NT2/D1 (cell line): ENCODE measurements at regions not wholly inside any gene's neighbourhood (a gene's known extent, or its start where the extent isn't known, plus 50 kb on each side); places are given as distances from the start of the nearest gene placed in this dataset.

Experiments used
- DNase-seq: peaks from one replicate; pipeline ENCODE4 v3.0.0-alpha.2; 2011; ENCODE audit warnings: low read depth, low spot score
- H3K27me3 ChIP-seq: 2 replicates; pipeline ENCODE4 v1.6.0; 2011; ENCODE audit warnings: mild to moderate bottlenecking; ENCODE audit not compliant: insufficient read length, insufficient read depth
- H3K36me3 ChIP-seq: 2 replicates; pipeline ENCODE4 v1.6.1; 2011; ENCODE audit warnings: mild to moderate bottlenecking, low read length, mixed read lengths; ENCODE audit not compliant: insufficient read depth, insufficient read length
- H3K4me1 ChIP-seq: 2 replicates; pipeline ENCODE4 v1.5.1; 2011; ENCODE audit not compliant: insufficient read depth, insufficient read length
- H3K4me3 ChIP-seq: 2 replicates; pipeline ENCODE4 v1.5.1; 2011; ENCODE audit warnings: low read depth; ENCODE audit not compliant: insufficient read length
- H3K9ac ChIP-seq: 2 replicates; pipeline ENCODE4 v1.6.0; 2011; ENCODE audit warnings: low read depth; ENCODE audit not compliant: insufficient read length
- H3K9me3 ChIP-seq: 2 replicates; pipeline ENCODE4 v1.5.1; 2011; ENCODE audit warnings: mild to moderate bottlenecking, low read length; ENCODE audit not compliant: insufficient read depth
- SUZ12 ChIP-seq: IDR thresholded peaks from 2 replicates; pipeline ENCODE4 v1.6.1; 2011; ENCODE audit not compliant: insufficient read length, insufficient read depth; ENCODE audit errors: extremely low read depth
- YY1 ChIP-seq: IDR thresholded peaks from 2 replicates; pipeline ENCODE4 v1.6.1; 2011; ENCODE audit not compliant: insufficient read length, insufficient read depth
- ZNF274 ChIP-seq: IDR thresholded peaks from 2 replicates; pipeline ENCODE4 v1.6.1; 2011; ENCODE audit warnings: mild to moderate bottlenecking, low read depth, low read length

- Histone ChIP-seq H3K4me3 (no peak overlapping the region), H3K27me3 (no peaks in the 10 kb centered on the region), H3K36me3 (no peaks in the 10 kb centered on the region), H3K4me1 (no peaks in the 10 kb centered on the region), H3K9ac (no peak overlapping the region), H3K9me3 (no peaks in the 10 kb centered on the region; the same call in 1 of the 2 replicates)
- no peak for DNase-seq
- TF ChIP-seq YY1 (no peak), SUZ12 (no peak), ZNF274 (no peak)
Measured at GRCh38 chr12:127214186-127214585, 1052.8 kb upstream of the TMEM132C start.

- Histone ChIP-seq H3K27me3 (no peaks in the 10 kb centered on the region), H3K36me3 (no peaks in the 10 kb centered on the region), H3K4me1 (no peaks in the 10 kb centered on the region), H3K4me3 (no peak overlapping the region), H3K9me3 (no peaks in the 10 kb centered on the region), H3K9ac (no peak overlapping the region)
- TF ChIP-seq SUZ12, result no peak
- TF ChIP-seq YY1, result no peak
- TF ChIP-seq ZNF274, result no peak
- no peak for DNase-seq
Measured at GRCh38 chr12:127223011-127223410, 1044.0 kb upstream of the TMEM132C start.

GRCh38 chr12:127223731-127224130, 1043.2 kb upstream of the TMEM132C start:
- no peaks in the 10 kb centered on the region for H3K4me1 ChIP-seq
- no peak overlapping the region for H3K9ac ChIP-seq
- no peak for TF ChIP-seq ZNF274
- TF ChIP-seq SUZ12, result no peak
- TF ChIP-seq YY1, result no peak
- H3K27me3 ChIP-seq, result no peaks in the 10 kb centered on the region
- no peaks in the 10 kb centered on the region for H3K36me3 ChIP-seq
- H3K9me3 ChIP-seq, result no peaks in the 10 kb centered on the region
- H3K4me3 ChIP-seq, result no peak overlapping the region
- DNase-seq, result no peak

DNA sequence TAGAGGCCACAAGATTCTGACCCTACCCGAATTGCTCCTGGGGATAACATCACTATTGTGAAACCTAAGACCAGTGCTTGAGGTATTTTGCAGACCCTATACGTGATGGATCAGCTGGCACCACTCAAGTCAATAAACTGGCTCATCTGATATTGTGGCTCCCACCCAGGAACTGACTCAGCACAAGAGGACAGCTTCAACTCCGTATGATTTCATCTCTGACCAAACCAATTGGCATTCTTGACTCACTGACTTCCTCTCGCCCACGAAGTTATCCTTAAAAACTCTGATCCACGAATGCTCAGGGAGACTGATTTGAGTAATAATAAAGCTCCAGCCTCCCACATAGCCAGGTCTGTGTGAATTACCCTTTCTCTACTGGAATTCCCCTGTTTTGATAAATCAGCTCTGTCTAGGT, 1036.1 kb upstream of the TMEM132C start:
- H3K4me1 ChIP-seq, result no peaks in the 10 kb centered on the region
- no peak overlapping the region for H3K9ac ChIP-seq
- no peak for DNase-seq
- peaks cover 3% of the 10 kb centered on the region; the same call in 1 of the 2 replicates for H3K9me3 ChIP-seq
- TF ChIP-seq SUZ12, result no peak
- TF ChIP-seq ZNF274, result no peak
- no peaks in the 10 kb centered on the region for H3K27me3 ChIP-seq
- no peaks in the 10 kb centered on the region for H3K36me3 ChIP-seq
- no peak overlapping the region for H3K4me3 ChIP-seq

DNA sequence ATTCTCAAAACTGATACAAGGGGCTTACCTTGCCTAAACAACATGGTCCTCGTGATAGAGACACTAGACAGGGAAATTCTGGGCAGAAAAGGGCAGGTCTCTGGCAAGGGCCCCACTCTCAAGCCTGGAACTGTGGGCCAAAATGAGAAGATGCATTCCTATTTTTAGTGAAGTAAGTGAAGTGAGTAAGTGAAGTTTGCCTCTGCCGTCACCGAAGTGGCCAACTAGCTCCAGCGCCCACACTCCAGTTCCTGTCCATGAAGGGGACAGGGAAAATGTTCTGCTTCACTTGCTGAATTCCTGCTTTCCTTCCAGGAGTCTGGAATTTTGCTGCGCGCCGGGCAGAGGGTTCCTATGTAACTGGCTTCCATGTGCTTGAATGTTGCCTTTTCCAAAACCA, 1035.6 kb upstream of the TMEM132C start:
- Histone ChIP-seq H3K9ac (no peak overlapping the region), H3K27me3 (no peaks in the 10 kb centered on the region), H3K4me1 (no peaks in the 10 kb centered on the region), H3K9me3 (peaks cover 3% of the 10 kb centered on the region; the same call in 1 of the 2 replicates), H3K4me3 (no peak overlapping the region), H3K36me3 (no peaks in the 10 kb centered on the region)
- no peak for DNase-seq
- no peak for TF ChIP-seq ZNF274
- no peak for TF ChIP-seq SUZ12
- TF ChIP-seq YY1, result no peak

- H3K27me3 ChIP-seq, result no peaks in the 10 kb centered on the region
- no peak for TF ChIP-seq SUZ12
- no peak for TF ChIP-seq ZNF274
- TF ChIP-seq YY1, result no peak
- no peaks in the 10 kb centered on the region for H3K36me3 ChIP-seq
- H3K4me3 ChIP-seq, result no peak overlapping the region
- no peaks in the 10 kb centered on the region for H3K4me1 ChIP-seq
- peaks cover 3% of the 10 kb centered on the region; the same call in 1 of the 2 replicates for H3K9me3 ChIP-seq
- DNase-seq, result no peak
- no peak overlapping the region for H3K9ac ChIP-seq
Measured at GRCh38 chr12:127233016-127233415, 1034.0 kb upstream of the TMEM132C start.

DNA sequence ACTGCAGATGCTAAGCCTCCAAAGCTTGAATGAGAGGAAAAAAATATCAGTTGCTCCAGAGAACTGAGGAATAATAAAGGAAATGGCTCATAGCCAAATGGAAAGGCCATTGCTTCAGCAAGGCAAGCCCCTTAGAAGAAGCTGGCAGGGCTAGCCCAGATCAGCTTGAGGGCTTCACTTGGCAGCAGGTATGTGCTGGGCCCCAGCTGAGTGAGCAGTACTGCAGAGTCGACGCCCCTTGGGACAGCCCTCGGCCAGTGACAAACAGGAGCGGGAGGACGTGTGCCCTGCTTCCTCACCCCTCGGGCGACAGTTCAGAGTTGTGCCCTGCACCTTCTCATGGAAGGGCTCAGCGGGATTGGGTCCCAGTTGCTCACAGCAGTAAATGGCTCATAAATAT, 1031.2 kb upstream of the TMEM132C start:
- no peaks in the 10 kb centered on the region for H3K27me3 ChIP-seq
- H3K4me3 ChIP-seq, result no peak overlapping the region
- no peak for DNase-seq
- peaks cover 3% of the 10 kb centered on the region; the same call in 1 of the 2 replicates for H3K9me3 ChIP-seq
- no peak overlapping the region for H3K9ac ChIP-seq
- H3K4me1 ChIP-seq, result no peaks in the 10 kb centered on the region
- no peaks in the 10 kb centered on the region for H3K36me3 ChIP-seq
- no peak for TF ChIP-seq YY1

- TF ChIP-seq YY1, result no peak
- no peak for TF ChIP-seq ZNF274
- TF ChIP-seq SUZ12, result no peak
- no peaks in the 10 kb centered on the region for H3K27me3 ChIP-seq
- DNase-seq, result no peak
- H3K9ac ChIP-seq, result no peak overlapping the region
- H3K4me1 ChIP-seq, result no peaks in the 10 kb centered on the region
- H3K4me3 ChIP-seq, result no peak overlapping the region
- no peaks in the 10 kb centered on the region for H3K36me3 ChIP-seq
- no peaks in the 10 kb centered on the region; the same call in 1 of the 2 replicates for H3K9me3 ChIP-seq
Measured at GRCh38 chr12:127236491-127236890, 1030.5 kb upstream of the TMEM132C start.
